GM21825 (cell line): ENCODE measurements at regions not wholly inside any gene's neighbourhood (a gene's known extent, or its start where the extent isn't known, plus 50 kb on each side); places are given as distances from the start of the nearest gene placed in this dataset.
"Not testable (repeated sequence)": the region's sequence is repeated elsewhere in the genome, so short reads cannot be mapped to it uniquely, and the experiment has no call there.

ENCODE experiments used
- ATAC-seq: cut with Tn5 transposase; IDR thresholded peaks from one replicate; pipeline ENCODE4 v1.9.1; 2021; ENCODE audit warnings: mild to moderate bottlenecking, moderate library complexity; ENCODE audit not compliant: unreplicated experiment

- ATAC-seq = no peak
Measured at GRCh38 chr15:62495670-62496614, 330.9 kb upstream of the C2CD4B start.

- no peak for ATAC-seq
Measured at GRCh38 chr15:62497356-62497755, 332.3 kb upstream of the C2CD4B start.

GRCh38 chr15:62498278-62498677 is 333.2 kb upstream of the C2CD4B start:
- ATAC-seq = no peak

DNA sequence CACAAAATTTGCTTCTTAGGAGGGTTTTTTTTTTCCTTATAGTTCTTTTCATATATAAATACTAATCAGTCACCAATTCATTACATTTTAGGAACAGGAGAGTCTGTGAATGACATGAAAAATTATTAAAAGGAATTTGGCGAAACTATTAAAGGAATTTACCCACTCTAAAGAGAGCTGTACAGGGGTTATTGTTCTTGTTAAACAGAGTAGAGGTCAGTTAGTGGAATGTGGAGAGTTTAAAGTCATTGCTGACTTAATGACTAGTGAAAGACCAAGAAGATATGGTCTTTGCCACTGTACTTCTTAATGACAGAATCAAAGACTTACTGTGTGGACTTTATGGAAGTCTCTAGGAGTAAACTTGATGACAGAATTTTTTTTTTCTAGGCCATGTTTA is 333.6 kb upstream of the C2CD4B start:
- ATAC-seq = no peak

- no peak for ATAC-seq
Measured at GRCh38 chr15:62500325-62500724, 335.2 kb upstream of the C2CD4B start.

- no peak for ATAC-seq
Measured at GRCh38 chr15:62502451-62502850, 337.4 kb upstream of the C2CD4B start.

GRCh38 chr15:62503451-62503850 is 338.4 kb upstream of the C2CD4B start:
- ATAC-seq = no peak

- ATAC-seq = no peak
Measured at GRCh38 chr15:62505762-62506161, 340.7 kb upstream of the C2CD4B start.

DNA sequence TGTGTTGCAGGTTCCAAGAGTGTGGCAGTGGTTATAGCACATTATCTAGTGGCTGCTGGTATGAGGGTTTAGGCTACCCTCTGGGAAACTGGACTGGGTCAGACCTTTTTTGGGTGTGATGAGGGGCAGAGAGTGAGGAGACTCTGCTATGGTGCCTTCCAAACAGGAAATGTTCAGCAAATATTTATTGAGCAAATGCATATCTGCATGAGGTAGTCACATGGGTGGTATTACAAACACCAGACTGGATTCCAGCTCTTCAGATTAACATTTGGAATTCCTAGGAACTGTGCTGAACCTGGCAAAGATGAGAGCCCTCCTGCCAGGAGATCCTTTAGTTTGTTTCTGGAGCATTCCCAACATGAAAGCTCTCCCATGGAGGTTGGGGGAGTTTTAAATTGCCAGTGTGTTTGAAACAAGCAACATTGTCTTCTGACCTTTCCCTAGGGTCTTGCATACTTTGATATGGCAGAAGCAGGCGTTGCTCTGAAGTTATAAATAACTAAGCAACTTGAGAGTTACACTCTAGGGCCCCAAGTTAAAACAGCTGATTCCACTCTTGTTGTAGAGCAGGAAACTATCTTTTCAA is 341.2 kb upstream of the C2CD4B start:
- no peak for ATAC-seq

- ATAC-seq = no peak
Measured at GRCh38 chr15:62509395-62509958, 344.4 kb upstream of the C2CD4B start.

GRCh38 chr15:62510791-62511190 is 345.7 kb upstream of the C2CD4B start:
- no peak for ATAC-seq

DNA sequence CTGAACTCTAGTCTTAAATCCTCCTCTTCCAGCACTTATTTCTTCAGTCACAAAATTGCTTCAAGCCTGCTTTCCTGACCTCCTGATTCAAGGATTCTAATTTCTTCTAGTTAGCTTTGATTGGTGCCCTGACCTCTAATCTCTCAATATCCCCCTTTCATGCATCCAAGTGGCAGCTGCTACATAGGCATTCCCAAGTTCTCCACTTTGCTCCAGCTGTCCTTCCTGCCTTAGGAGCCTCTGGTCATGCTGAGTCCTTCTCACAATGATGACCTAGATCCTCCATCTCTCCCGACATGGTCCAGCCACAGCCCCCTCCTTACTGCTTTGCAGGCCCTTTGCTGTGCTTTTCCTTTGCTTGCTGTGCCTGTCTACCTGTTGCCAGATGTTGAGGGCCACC is 347.8 kb upstream of the C2CD4B start:
- no peak for ATAC-seq

GRCh38 chr15:62513893-62514292 is 348.8 kb upstream of the C2CD4B start:
- no peak for ATAC-seq

DNA sequence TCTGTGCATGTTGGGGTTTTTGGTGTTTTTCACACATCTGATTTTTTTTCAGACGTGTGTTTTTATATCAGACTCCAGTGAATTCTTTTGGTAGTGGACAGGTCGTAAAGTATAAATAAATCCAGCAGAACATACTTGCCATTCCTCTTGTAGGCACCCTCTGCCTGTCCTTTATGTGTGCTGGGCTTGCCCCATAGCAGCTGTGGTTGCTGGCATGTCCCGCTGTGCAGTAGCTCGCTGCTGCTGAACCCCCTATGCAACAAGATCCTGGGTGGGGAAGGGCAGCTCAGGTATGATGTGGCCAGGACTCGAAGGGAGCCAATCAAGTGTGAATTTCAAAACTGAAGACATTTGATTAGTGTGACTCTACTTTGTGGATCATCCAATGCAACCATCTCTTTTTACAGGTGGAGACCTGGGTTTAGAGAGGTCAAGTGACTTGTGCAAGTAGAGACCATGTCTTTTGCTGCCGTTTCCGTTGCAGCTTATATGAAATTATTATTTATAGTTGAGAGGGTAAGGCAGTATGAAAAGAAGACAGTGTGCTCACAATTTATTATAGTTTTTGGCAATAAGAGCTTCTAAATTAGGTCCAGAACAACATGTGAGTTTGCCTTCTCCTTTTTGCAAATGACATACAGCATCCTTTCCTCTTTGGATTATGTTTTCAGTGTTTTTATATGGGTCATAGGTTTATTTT is 350.8 kb upstream of the C2CD4B start:
- no peak for ATAC-seq

- ATAC-seq = no peak
Measured at GRCh38 chr15:62517541-62517940, 352.5 kb upstream of the C2CD4B start.

DNA sequence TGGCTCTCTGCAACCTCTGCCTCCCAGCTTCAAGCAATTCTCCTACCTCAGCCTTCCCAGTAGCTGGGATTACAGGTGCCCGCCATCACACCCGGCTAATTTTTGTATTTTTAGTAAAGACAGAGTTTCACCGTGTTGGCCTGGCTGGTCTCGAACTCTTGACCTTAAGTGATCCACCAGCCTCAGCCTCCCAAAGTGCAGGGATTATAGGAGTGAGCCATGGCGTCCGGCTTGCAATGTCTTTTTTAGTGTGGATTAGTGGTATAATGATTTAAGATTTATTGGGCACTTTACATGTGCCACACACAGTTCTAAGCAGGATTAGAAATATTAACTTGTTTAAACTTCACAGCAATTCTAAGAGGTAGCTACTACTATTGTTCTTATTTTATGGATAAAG is 353.6 kb upstream of the C2CD4B start:
- not testable (repeated sequence) for ATAC-seq

DNA sequence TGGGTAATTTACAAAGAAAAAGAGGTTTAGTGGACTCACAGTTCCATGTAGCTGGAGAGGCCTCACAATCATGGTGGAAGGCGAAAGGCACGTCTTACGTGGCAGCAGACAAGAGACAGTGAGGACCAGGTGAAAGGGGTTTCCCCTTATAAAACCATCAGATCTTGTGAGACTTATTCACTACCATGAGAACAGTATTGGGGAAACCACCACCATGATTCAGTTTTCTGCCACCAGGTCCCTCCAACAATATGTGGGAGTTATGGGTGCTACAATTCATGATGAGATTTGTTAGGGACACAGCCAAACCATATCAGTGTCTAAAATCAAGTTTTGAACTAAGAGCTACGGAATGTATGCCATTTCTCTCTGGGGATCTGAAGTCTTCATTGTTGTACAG is 354.8 kb upstream of the C2CD4B start:
- no peak for ATAC-seq

DNA sequence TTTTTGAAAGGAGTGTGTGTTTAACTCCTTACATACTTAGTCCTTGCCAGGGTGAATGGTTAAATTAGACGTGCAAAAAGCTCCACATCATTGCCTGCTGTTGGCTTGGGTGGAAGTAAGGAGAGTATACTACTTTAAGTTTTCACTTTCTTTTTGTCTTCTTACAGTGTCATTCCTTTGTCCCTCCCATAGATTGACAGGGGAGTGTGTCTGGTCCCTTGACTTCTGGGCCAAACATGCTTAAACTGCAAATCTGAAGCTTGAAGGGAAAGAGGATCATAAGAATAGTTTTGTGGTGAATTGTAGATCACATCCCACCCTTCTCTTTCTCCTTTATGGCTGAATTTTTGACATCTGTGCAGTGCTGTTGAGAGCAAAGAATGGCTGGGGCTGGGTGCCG is 355.8 kb upstream of the C2CD4B start:
- no peak for ATAC-seq

DNA sequence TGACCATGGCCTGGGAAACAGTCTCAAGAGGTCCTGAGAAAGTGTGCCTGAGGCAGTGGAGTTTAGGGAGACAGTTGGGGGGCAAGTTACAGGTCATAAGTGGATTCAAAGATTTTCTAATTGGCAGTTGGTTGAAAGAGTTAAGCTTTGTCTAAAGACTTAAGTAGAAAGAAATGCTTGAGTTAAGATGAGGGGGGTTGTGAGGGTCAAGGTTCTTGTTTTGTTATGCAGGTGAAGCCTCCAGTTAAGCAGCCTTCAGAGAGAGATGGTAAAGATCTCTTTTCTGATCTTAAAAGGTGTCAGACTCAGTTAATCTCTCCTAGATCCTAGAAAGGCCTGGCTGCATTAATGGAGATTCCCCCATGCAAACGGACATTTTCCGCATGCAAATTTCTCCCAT is 356.3 kb upstream of the C2CD4B start:
- no peak for ATAC-seq

DNA sequence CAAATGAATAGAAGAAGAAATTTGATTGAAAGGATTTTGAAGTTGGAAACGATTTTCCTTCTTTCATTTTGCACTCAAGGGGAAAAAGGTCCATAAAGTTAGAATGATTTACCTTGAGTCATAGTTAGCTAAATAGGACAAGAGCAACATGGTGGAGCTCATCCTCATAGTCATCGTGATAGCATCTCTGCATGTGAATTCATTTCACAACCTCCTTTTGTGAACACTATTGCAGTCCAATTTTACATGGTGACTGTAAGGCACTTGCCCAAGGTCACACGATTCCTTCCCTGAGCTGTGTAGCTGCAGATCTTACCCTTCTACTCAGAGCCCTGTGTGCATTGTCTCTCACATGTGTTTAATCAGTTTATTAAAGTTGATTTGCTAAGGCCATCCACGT is 359.8 kb upstream of the C2CD4B start:
- ATAC-seq = no peak

DNA sequence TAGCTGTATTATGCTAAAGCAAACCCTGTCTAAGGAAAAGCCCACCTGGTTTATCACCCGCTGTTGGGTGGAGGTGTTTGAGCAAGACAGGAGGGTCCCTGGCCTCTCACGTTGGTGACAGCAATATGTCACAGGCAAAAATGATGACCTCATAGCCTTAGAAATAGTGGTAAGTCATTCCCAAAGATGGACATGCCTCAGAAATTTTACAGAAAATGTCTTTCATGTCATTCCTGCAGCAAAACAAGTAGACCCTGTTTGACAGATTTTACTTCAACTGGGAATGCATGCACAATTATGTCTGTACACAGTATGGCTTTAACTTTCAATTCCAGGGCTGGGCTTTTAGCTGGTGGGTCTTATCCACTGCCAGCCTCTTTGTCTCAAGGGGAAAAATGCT is 362.3 kb upstream of the C2CD4B start:
- ATAC-seq = no peak

DNA sequence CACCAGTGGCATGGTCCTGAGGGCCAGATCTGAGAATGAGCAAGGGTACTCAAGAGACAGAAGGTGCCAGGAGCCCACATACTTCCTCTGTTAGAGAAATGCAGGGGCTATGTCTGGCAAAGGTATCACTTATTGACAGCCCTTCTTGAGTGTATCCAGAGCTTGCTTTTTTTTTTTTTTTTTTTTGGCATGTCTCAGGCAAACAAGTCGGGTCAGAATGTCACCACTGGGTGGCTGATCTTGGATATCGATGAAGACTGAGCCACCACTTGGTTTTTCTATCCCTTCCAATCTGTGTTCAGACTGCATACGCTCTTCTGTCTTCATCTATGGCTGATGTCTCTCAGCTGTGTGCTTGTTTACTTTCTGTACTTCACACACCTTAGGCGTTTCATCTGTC is 363.4 kb upstream of the C2CD4B start:
- no peak for ATAC-seq
